ENCODE measurements at regions not wholly inside any gene's neighbourhood (a gene's known extent, or its start where the extent isn't known, plus 50 kb on each side); places are given as distances from the start of the nearest gene placed in this dataset.

DNA sequence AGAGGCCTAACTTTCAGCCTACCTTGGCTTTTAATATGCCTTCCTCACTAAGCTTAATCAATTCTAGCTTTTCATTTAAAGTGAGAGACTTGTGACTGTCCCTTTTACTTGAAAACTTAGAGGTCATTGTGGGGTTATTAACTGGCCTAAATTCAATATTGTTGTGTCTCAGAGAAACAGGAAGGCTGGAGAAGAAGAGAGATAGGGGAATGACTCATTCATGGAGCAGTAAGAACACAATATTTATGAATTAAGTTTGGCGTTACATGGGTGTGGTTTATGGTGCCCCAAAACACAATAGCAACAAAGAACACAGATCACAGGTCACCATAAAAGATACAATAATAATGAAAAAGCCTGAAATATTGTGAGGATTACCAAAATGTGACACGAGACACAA is 612.1 kb downstream of the TBC1D4 start:
- DNase-seq (ENCODE audit: low read depth) = no peak

DNA sequence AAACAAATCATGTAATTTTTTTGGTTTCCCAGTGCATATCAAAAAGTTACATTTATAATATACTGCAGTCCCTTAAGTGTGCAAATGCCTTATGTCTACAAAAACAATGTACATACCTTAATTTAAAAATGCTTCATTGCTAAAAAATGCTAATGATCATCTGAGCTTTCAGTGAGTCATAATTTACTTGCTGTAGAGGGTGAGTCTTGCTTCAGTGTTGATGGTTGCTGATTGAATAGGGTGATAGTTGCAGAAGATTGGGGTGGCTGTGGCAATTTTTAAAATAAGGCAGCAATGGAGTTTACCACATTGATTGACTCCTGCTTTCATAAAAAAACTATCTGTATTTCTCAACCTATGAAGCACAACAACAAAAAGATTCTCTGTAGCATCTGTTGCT is 613.9 kb downstream of the TBC1D4 start:
- no peak for DNase-seq (ENCODE audit: low read depth)

DNA sequence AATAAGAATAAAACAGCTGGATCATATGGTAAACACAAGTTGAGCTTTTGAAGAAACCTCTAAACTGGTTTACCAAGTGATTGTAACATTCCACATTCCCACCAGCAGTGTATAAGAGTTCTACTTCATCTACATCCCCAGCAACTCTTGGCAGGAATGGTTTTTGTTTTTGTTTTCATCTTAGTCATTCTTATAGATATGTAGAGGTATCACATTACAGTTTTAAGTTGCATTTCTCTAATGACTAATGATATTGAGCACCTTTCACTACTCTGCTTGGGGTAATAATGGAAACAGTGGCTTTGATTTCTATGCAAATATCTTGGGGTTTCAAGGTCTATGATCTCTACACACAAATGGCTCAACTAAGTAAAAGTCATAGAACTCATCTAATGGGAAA is 614.5 kb downstream of the TBC1D4 start:
- DNase-seq (ENCODE audit: low read depth) = peak; percentile 33

DNA sequence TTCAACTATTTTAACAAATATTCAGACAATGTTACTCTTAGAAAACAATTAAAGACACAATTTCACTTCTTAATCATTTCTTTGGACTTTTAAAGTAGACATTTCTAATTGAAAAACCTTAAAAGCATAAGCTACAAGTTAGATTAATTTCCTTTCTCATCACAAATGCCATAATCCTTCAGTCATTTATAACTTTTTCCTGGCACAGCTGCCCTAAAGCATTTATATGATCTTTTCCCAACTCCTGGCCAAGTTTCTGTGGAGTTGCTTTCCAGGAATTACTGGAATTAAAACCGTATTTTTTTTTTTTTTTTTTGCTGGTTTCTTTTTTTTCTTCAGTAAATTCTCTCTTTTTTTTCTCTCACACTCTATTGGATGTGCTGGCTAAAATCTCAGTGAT is 615.9 kb downstream of the TBC1D4 start:
- peak; percentile 2 for DNase-seq (ENCODE audit: low read depth)

DNA sequence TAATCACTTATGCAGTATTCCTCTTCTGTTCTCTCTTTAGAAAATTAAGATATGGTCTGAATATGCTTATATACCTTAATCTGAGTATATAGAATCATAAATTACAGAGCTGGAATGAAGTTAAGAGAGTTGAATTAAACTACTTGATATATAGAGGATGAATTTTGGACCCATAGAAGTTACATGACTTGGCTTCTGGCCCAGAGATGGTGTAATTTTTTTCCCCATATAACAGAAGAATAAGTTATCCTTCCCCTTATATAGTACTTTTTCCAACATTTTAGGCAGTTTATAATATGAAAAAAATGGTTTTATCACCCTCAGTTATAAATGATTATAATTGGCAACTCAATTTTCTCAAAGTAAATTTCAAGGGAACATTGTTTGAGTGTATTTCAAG is 616.3 kb downstream of the TBC1D4 start:
- no peak for DNase-seq (ENCODE audit: low read depth)

DNA sequence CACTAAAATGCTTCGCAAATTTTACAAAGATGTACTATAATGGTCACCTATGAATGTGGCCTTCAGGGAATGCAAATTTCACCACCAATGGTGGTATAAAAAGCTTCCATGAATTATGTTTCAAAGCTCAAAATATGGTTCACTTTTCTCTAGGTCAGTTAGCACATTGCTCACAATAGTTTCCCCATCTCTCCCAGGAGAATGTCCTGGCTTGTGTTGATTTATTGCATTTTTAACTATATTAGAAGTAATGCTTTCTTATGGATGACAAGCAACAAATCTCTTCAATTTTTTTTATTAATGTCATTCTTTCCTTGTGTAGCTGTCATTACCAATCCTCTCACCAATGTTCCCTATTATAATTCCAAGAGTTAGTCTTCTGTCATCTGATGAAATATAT is 621.2 kb downstream of the TBC1D4 start:
- no peak for DNase-seq (ENCODE audit: low read depth)

DNA sequence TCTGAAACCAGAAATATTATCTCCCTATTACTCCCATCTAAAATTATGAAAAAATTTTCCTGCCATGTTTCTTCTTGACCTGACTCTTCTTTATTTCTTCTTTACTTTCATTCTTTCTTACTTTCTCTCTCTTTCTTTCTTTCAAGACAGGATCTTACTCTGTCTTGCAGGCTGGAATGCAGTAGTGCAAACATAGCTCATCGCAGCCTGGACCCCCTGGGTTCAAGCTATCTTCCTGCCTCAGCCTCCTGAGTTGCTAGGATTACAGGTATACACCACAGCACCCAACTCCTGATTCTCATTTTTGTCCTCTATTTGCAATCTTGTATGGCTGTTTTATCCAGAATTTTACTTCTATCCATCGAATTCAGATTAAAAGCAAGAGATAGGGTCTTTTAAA is 631.1 kb downstream of the TBC1D4 start:
- no peak for DNase-seq (ENCODE audit: low read depth)

DNA sequence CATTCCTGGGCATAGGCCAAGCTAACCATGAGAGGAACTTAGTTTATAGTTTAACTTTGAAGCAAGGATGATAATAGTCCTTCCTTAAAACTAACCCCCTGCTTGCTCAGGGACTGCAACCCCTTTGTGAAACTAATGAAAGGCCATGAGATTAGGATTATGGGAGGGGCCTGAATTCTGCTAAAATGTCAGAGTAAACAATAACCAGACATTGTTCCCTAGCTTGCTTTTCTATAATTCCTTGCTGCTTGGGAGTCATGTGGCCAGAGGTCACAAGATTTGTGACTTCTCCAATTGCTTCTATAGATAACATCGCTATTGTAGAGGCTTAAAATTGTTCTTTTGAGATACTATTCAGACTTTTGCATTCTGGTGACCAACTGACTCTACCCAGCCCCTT is 634.0 kb downstream of the TBC1D4 start:
- DNase-seq (ENCODE audit: low read depth) = no peak

DNA sequence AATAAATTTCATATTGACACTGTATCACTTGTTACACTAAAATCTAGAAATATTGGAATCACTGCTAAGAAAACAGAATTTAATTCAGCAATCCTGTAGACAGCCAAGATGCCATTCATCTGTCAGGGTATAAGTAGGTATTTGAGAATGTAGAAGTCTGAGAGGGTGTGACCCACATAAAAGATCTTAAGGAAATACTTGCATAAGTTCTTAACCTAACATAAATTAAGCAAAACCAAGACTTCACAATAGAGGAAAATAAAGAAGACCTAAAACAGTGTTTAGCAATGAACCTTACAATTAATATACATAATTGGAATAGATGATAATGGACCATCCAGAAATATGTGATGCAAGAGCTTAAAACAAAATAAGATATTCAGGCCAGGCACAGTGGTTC is 636.2 kb downstream of the TBC1D4 start:
- no peak for DNase-seq (ENCODE audit: low read depth)

DNA sequence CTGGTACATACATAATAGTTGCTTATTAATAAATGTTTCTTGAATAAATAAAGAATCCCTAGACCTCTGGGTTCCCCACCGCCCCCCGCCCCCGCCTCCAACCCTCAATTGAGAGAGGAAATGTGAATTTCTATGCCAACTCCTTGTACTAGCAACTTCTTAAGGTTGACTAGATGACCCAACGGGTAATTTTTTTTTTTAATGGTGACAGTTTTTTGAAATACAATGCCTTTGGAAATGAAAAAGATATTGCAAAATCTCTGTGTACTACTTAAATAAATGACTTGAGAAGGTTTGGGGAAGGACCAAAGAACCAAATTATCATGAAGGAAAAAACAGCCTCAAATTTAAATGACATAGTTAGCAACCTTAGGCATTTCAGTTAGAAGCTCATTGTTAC is 640.3 kb downstream of the TBC1D4 start:
- no peak for DNase-seq (ENCODE audit: low read depth)

DNA sequence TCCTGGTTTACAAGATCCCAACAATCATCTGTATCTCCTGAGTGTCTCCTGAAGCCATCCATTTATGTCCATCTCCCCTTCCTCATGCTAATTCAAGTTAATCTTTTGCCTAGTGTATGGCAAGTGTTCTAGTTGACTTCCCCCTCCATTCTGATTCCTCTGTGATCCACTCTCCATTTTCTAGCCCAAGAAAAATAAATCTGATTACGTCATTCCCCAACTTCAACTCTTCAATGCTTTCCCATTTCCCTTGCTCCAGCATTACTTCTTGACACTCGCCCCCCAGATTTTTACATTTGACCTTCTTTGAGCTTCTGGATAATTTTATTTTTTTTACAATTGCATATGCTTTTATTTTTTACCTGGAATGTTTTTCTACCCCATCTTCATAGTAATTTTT is 640.8 kb downstream of the TBC1D4 start:
- DNase-seq (ENCODE audit: low read depth) = no peak

DNA sequence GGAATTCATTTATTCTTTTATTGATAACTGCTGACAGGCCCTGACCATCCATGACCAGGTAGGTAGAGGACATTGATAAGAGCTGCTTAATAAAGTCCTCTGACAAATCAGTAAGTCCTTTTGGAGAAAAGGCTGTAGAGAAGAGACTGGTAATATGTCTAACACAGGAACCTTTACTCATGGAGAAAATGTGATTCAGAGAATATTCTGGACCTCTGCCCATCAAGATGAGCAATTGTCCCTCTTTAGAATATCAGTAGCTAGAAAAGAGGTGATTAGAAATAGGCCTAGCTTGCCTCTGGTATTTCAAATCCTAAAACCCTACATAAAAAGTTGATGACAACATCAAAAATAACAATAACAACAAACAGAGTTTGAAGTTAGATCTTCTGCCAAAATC is 642.3 kb downstream of the TBC1D4 start:
- no peak for DNase-seq (ENCODE audit: low read depth)

DNA sequence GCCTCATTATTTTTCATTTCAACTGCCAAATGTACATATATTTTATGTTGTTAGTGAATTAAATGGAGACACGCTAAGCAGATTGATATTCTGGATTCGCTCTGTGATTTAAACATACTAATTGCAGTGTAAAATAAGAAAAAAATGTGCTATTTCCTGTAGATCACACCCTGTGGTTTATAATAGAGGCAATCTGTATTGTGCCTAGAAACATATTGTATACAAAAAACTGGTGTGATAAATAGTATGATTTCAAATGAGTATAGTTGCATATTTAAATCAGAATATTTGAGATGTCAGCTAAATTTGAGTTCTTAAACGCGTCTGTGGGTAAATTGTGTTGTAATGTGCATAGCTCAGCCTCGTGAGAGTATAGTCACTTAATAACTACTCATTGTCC is 643.9 kb downstream of the TBC1D4 start:
- DNase-seq (ENCODE audit: low read depth) = no peak

DNA sequence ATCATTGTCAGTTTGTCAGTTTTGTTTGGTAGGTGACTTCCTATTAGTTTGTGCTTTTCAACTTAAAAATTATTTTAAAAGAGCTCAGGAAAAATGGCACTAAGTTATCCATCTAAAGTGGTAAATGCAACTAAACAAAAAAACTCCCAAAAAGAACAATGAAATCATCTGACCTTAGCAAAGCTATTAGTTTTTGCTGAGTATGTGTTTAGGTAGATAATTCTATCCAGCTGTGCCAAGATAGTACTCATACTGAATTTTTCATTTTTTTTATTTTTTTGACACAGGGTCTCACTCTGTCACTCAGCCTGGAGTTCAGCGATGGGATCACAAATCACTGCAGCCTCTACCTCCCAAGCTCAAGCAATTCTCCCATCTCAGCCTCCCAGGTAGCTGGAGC is 645.3 kb downstream of the TBC1D4 start:
- no peak for DNase-seq (ENCODE audit: low read depth)

DNA sequence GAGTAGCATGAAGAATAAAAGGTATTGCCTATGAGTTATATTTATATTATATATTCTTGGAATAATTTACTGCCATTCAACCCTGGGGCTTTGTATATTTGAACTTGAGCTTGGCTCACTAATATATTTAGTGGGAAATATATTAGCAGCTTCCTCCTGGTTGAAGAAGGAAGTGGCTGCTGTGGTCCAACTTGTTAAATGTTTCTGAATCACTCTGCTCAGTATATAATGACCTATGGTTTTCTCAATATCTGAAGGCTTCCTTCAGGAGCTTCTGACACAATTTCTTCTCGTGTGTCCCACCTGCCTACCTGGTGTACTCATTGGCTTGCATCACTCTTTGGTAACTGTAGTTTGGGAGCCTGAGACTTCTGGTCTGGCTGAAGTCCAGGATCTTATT is 646.4 kb downstream of the TBC1D4 start:
- no peak for DNase-seq (ENCODE audit: low read depth)

DNA sequence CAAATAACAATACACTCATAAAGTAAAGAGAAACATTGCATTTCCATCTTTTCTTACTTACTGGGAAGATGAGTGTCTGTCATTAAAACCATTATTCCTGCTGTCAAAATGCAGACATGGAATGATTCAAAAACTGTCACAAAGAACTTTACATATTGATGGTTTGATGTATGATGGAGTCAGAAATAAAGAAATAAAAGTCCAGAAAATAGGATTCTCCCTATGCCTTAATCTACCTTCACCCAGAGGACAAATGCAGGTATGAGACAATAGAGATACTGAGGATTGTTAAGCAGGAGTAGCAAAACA is 656.1 kb downstream of the TBC1D4 start:
- no peak for DNase-seq (ENCODE audit: low read depth)

DNA sequence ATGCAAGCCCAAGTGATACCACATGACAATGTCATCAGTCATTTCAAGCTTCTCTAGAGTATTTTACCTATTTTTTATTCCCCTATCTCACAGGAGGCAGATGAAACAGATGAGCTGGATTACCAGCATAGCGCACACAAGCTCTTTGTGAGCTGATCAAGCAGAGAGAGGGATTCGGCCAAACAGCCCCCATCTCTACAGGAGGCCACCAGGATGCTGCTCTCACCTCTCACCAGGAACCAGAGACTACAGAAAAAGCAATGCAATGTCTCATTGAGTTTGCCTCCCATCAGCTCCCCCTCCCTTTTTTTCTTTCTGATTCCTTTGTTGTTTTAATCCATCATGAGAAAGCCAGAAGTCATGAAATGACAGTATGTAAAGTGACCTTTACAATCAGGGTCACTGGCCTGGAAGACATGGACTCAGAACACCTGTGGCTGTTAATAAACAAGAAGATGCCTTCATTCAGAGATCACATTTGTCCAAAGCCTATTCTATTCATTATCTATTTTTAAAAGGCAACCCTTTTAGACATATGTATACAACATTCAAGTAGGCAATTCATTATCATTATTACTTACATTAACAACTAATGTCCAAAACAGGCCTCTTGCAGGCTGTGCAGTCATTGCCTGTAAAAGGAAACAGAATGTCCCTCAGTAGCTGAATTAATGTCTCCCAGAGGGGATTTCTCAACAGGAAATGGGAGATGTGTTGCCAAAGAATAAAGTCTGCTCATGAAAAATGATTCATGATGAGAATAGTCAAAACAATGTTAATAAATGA is 656.6 kb downstream of the TBC1D4 start:
- DNase-seq (ENCODE audit: low read depth) = peak; percentile 92

DNA sequence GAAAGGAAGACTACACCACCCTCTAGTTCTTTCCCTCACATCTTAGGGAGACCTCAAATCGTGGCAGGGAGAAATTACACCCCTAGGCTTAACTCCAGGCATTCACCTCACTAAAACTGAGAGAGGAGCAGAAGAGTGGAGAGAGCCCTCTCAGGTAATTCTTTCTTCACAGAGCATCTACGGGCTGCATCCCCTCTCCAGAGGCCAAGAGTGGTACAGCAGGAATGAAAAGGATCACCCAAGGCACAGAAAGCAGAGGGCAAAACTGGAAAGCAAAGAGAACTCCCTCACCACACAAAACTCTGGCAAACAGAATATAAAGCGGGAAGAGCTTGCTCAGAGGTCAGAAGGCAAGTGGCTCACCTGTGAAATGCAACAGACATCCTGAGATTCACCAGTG is 661.2 kb downstream of the TBC1D4 start:
- no peak for DNase-seq (ENCODE audit: low read depth)

DNA sequence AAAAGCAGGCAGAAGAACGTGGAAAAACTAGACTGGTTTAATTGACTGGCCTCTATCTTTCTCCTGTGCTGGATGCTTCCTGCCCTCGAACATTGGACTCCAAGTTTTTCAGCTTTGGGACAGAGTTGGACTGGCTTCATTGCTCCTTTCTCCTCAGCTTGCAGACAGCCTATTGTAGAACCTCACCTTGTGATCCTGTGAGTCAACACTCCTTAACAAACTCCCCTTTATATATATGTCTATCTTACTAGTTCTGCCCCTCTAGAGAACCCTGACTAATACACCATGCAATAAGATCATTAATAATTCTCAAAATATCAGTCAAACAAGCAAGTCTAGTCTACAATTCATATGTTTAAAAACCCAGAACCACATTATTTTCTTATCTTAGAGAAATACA is 662.4 kb downstream of the TBC1D4 start:
- DNase-seq (ENCODE audit: low read depth) = no peak

DNA sequence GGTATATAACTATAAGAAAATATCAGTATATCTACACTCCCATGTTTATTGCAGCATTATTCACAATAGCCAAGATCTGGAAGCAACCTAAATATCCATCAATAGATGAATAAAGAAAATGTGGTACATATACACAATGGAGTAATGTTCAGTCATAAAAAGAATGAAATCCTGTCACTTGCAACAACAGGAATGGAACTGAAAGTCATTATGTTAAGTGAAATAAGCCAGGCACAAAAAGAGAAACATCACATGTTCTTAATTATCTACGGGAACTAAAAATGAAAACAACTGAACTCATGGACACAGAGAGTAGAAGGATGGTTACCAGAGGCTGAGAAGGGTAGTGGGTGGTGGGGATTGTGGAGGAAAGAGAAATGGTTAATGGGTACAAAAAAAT is 665.2 kb downstream of the TBC1D4 start:
- DNase-seq (ENCODE audit: low read depth) = no peak

DNA sequence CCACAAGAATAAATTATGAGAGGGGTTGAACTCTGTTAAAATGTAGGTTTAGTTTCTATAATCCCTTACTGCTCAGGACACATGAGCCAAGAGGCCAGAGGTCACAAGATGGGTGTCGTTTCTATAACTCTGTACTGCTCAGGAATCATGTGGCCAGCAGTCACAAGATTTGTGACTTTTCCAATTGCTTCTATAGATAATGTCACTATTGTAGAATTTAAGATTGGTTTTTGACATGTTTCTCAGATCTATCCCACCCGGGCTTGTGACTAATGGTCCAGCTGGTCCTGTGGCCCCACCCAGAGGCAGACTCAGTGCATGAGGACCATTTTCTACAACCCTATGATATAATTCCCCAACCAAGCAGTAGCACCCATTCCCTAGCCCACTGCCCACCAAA is 662.0 kb upstream of the KLF12 start:
- DNase-seq (ENCODE audit: low read depth) = no peak

DNA sequence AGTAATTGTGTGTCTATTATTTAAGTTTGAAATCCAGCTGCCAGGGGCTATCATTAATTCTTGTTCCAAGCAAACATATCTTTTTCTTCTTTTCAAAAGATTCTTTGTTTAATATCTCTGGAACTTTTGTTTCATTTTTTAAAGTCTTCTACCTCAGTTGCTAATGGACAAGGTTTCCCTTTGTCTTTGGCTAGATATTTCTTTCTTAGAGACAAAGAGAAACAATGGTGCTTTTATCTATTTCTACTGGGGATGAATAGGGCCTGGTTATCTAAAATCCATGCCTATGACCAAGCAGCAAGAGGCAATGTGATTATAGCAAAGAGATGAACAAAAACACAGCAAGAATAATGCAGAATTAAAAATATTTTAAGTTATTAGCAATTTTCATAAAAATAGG is 661.3 kb upstream of the KLF12 start:
- no peak for DNase-seq (ENCODE audit: low read depth)

DNA sequence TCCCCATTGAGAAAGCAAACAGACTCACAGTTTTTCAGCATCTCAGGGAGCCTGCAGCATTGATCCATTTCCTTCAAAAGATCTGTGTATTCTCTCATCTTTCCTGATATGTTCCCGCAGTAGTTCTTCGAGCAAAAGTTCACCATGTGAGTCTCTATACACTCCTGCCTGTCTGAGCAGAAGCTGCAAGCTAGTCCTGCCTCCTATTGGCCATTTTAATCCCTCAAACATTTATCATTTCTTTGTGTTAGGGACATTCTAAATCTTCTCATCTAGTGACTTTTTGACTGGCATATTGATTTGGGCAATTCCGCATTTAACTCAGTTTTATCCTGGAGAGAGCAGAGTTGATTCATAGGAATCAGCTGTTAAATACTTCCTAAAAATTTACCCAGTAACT is 660.4 kb upstream of the KLF12 start:
- no peak for DNase-seq (ENCODE audit: low read depth)

DNA sequence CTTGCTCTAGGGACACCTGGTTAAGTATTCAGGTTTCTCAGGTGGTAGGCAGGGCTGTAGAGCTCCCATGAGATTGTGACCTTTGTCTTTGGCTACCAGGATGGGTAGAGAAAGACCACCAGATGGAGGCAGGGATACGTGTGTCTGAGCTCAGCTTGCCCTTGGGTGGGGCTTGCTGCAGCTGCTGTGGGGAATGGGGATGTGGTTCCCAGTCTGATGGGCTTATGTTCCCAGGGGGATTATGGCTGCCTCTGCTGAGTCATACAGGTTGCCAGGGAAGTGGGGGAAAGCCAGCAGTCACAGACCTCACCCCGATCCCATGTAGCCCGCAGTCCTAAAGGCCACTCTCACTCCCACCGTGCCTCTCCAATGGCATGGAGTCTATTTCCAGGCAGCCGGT is 659.9 kb upstream of the KLF12 start:
- no peak for DNase-seq (ENCODE audit: low read depth)

DNA sequence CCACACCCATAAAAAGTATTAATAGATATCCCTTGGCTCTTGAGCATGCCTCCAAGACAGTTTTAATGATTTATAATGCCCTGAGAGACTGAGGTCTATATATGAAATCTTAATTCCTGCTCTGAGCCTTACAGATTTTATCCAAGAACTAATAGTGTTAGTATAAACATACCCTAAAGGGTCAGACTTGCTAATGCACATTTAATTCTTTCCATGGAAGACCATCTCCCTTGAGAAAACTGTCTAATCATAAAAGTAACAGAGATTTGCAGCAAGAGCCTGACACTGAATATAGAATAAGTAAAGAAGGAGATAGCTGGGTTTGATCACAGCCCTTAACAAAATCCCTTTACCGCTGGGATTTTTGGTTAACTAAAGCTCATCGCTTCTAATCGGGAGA is 650.8 kb upstream of the KLF12 start:
- DNase-seq (ENCODE audit: low read depth) = no peak
